GM12874 (cell line): ENCODE measurements at regions not wholly inside any gene's neighbourhood (a gene's known extent, or its start where the extent isn't known, plus 50 kb on each side); places are given as distances from the start of the nearest gene placed in this dataset.

Experiments used
- CTCF ChIP-seq: IDR thresholded peaks from 2 replicates; pipeline ENCODE4 v1.5.1; 2011; ENCODE audit warnings: low read depth, mild to moderate bottlenecking, control low read depth, low read length, moderate library complexity; ENCODE audit not compliant: insufficient read depth

GRCh38 chr3:11906407-11906806, 59.7 kb upstream of the TAMM41 start:
- TF ChIP-seq CTCF = no peak

- TF ChIP-seq CTCF = no peak
These were observed 61.3 kb upstream of the TAMM41 start for GRCh38 chr3:11907667-11908660.

DNA sequence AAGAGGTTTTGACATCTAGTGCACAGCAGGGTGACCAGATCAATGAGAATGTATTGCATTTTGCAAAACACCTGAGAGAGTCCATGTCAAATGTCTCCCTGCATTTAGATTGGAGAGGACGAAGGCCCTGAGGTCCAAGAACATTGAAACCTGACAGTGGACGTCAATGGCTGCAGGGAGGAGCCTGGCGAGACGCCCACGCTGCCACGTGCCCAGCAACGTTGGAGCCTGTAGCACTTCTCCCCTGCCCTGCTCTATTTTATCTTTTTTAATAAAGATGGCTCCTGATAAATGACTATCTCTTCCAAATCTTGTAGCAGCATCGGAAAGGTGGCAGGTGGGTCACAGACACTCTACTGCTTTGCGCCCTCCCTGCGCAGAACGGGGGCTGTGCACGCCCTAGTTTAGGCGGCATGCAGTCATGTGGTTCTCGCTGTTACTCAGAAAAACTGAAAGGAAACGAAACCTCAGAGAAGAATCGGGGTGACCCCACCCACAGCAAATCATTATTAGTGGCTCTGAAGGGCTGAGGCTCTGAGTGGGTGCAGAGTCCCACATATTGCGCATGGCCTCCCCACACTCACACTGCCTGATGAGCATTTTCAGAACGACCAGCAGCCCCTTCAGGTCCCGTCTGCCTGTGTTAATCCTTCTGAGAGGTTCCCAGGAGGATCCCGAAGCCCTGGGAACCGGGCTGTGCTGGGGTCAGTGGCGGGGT, 62.5 kb upstream of the TAMM41 start:
- TF ChIP-seq CTCF = no peak

GRCh38 chr3:11909726-11910125, 63.0 kb upstream of the TAMM41 start:
- no peak for TF ChIP-seq CTCF

DNA sequence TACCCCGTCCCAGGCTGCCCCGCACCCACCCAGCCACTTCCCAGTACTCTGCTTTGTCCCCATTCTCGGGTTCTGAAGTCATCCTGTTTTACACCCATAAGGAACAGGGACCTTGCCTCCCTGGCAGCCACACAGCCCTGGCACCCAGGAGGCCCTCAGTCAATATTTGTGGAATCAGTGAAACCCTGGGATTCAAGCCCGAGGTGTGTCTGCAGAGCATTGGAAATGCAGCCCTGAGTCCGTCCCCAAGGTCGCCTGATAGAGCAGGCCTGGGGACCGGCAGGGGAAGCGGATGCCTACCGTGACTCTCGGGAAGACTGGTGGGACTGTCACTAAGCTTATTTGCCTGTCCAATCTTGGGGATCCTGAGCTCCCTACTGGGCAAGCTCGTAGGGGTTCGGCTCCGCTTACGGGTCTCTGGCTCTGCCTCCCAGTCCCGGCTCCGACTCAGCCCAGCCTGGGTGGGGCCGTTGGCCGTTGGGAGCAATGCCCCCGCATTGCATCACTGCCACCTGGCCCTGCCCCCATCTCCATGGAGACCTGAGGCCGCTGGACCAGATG, 64.4 kb upstream of the TAMM41 start:
- TF ChIP-seq CTCF = no peak

GRCh38 chr3:11913316-11913715, 66.6 kb upstream of the TAMM41 start:
- no peak for TF ChIP-seq CTCF

- TF ChIP-seq CTCF = no peak
These were observed 67.4 kb upstream of the TAMM41 start for GRCh38 chr3:11914041-11914440.
